Stimulated activated CD8-positive, alpha-beta memory T cell treated with anti-CD3 and anti-CD28 coated beads, Interleukin-7, amount 100 ng/mL, for 24 hours (primary cell): ENCODE measurements at regions not wholly inside any gene's neighbourhood (a gene's known extent, or its start where the extent isn't known, plus 50 kb on each side); places are given as distances from the start of the nearest gene placed in this dataset.
"Not testable (repeated sequence)": the region's sequence is repeated elsewhere in the genome, so short reads cannot be mapped to it uniquely, and the experiment has no call there.

ENCODE experiments used
- DNase-seq: peaks from one replicate; pipeline ENCODE4 v3.0.0-alpha.2; 2020; ENCODE audit warnings: low read depth

- DNase-seq, result not testable (repeated sequence)
These were observed 198.1 kb upstream of the WSB1 start for GRCh38 chr17:27095821-27096220.

GRCh38 chr17:27099266-27099665 is 194.6 kb upstream of the WSB1 start:
- DNase-seq, result not testable (repeated sequence)

- DNase-seq, result not testable (repeated sequence)
These were observed 189.2 kb upstream of the WSB1 start for GRCh38 chr17:27104605-27105221.

- no peak for DNase-seq
These were observed 188.3 kb upstream of the WSB1 start for GRCh38 chr17:27105636-27106035.

GRCh38 chr17:27106347-27106981 is 187.4 kb upstream of the WSB1 start:
- no peak for DNase-seq

GRCh38 chr17:27106982-27107360 is 186.9 kb upstream of the WSB1 start:
- DNase-seq, result no peak

- DNase-seq, result not testable (repeated sequence)
These were observed 186.3 kb upstream of the WSB1 start for GRCh38 chr17:27107386-27108328.

- DNase-seq, result no peak
These were observed 184.6 kb upstream of the WSB1 start for GRCh38 chr17:27109346-27109745.

- DNase-seq, result no peak
These were observed 140.9 kb upstream of the WSB1 start for GRCh38 chr17:27153005-27153404.

- no peak for DNase-seq
These were observed 138.0 kb upstream of the WSB1 start for GRCh38 chr17:27155866-27156265.

- no peak for DNase-seq
These were observed 136.6 kb upstream of the WSB1 start for GRCh38 chr17:27157297-27157696.

- DNase-seq, result no peak
These were observed 136.0 kb upstream of the WSB1 start for GRCh38 chr17:27157898-27158297.

GRCh38 chr17:27158382-27158781 is 135.5 kb upstream of the WSB1 start:
- no peak for DNase-seq

- no peak for DNase-seq
These were observed 113.6 kb upstream of the WSB1 start for GRCh38 chr17:27180322-27180721.

GRCh38 chr17:27181379-27181925 is 112.5 kb upstream of the WSB1 start:
- DNase-seq, result not testable (repeated sequence)

GRCh38 chr17:27181935-27182334 is 112.0 kb upstream of the WSB1 start:
- DNase-seq, result no peak

- DNase-seq, result not testable (repeated sequence)
These were observed 96.4 kb upstream of the WSB1 start for GRCh38 chr17:27197505-27197904.

GRCh38 chr17:27199948-27200347 is 94.0 kb upstream of the WSB1 start:
- no peak for DNase-seq

- DNase-seq, result no peak
These were observed 93.4 kb upstream of the WSB1 start for GRCh38 chr17:27200476-27200875.

GRCh38 chr17:27203241-27203640 is 90.7 kb upstream of the WSB1 start:
- no peak for DNase-seq

GRCh38 chr17:27206447-27206846 is 87.5 kb upstream of the WSB1 start:
- DNase-seq, result no peak

- no peak for DNase-seq
These were observed 86.8 kb upstream of the WSB1 start for GRCh38 chr17:27207073-27207513.

- not testable (repeated sequence) for DNase-seq
These were observed 85.5 kb upstream of the WSB1 start for GRCh38 chr17:27208370-27208769.
